ENCODE measurements at regions not wholly inside any gene's neighbourhood (a gene's known extent, or its start where the extent isn't known, plus 50 kb on each side); places are given as distances from the start of the nearest gene placed in this dataset.

GRCh38 chr9:89786655-89787054, 181.8 kb downstream of the GADD45G start:
- no peak overlapping the region for H3K27ac ChIP-seq (ENCODE audit: low read depth, low read length)
- ChIA-PET CTCF (no interaction called here), POLR2A (no interaction called here)
- DNase-seq (ENCODE audit: low read depth, low spot score), result no peak
- H3K9me3 ChIP-seq (ENCODE audit: control insufficient read depth, insufficient read depth, low read length), result no peaks in the 10 kb centered on the region
- no peak for TF ChIP-seq CTCF (IDR thresholded peaks at IDR 0.05; ENCODE audit: low read depth, low read length)
- no peak overlapping the region for H3K4me3 ChIP-seq (ENCODE audit: low read depth, low read length)
- no peaks in the 10 kb centered on the region for H3K27me3 ChIP-seq (ENCODE audit: control insufficient read depth, insufficient read depth, low read length)

GRCh38 chr9:89787595-89787994, 182.8 kb downstream of the GADD45G start:
- no peaks in the 10 kb centered on the region for H3K9me3 ChIP-seq (ENCODE audit: control insufficient read depth, insufficient read depth, low read length)
- CTCF ChIA-PET, result no interaction called here
- POLR2A ChIA-PET, result no interaction called here
- DNase-seq (ENCODE audit: low read depth, low spot score), result no peak
- no peak for TF ChIP-seq CTCF (IDR thresholded peaks at IDR 0.05; ENCODE audit: low read depth, low read length)
- no peak overlapping the region for H3K4me3 ChIP-seq (ENCODE audit: low read depth, low read length)
- no peak overlapping the region for H3K27ac ChIP-seq (ENCODE audit: low read depth, low read length)
- H3K27me3 ChIP-seq (ENCODE audit: control insufficient read depth, insufficient read depth, low read length), result no peaks in the 10 kb centered on the region

GRCh38 chr9:89788434-89788833, 183.6 kb downstream of the GADD45G start:
- Histone ChIP-seq H3K27me3 (ENCODE audit: control insufficient read depth, insufficient read depth, low read length) (no peaks in the 10 kb centered on the region), H3K4me3 (ENCODE audit: low read depth, low read length) (no peak overlapping the region), H3K27ac (ENCODE audit: low read depth, low read length) (no peak overlapping the region), H3K9me3 (ENCODE audit: control insufficient read depth, insufficient read depth, low read length) (no peaks in the 10 kb centered on the region)
- CTCF ChIA-PET, result no interaction called here
- DNase-seq (ENCODE audit: low read depth, low spot score), result no peak
- TF ChIP-seq CTCF (IDR thresholded peaks at IDR 0.05; ENCODE audit: low read depth, low read length), result no peak
- POLR2A ChIA-PET, result no interaction called here

- no peak for TF ChIP-seq CTCF (IDR thresholded peaks at IDR 0.05; ENCODE audit: low read depth, low read length)
- DNase-seq (ENCODE audit: low read depth, low spot score), result no peak
- Histone ChIP-seq H3K4me3 (ENCODE audit: low read depth, low read length) (no peak overlapping the region), H3K27ac (ENCODE audit: low read depth, low read length) (no peak overlapping the region), H3K27me3 (ENCODE audit: control insufficient read depth, insufficient read depth, low read length) (no peaks in the 10 kb centered on the region), H3K9me3 (ENCODE audit: control insufficient read depth, insufficient read depth, low read length) (no peaks in the 10 kb centered on the region)
- ChIA-PET POLR2A (no interaction called here), CTCF (interaction anchor here (1.2 kb wide), 1 partner anchor 192 kb away, joined by 3 read pairs; no protein-coding TSS in a partner anchor)
These were observed 185.2 kb downstream of the GADD45G start for GRCh38 chr9:89789922-89790510.

- TF ChIP-seq CTCF (IDR thresholded peaks at IDR 0.05; ENCODE audit: low read depth, low read length), result no peak
- DNase-seq (ENCODE audit: low read depth, low spot score), result no peak
- H3K27me3 ChIP-seq (ENCODE audit: control insufficient read depth, insufficient read depth, low read length), result no peaks in the 10 kb centered on the region
- POLR2A ChIA-PET, result no interaction called here
- H3K4me3 ChIP-seq (ENCODE audit: low read depth, low read length), result no peak overlapping the region
- CTCF ChIA-PET, result no interaction called here
- no peak overlapping the region for H3K27ac ChIP-seq (ENCODE audit: low read depth, low read length)
- no peaks in the 10 kb centered on the region for H3K9me3 ChIP-seq (ENCODE audit: control insufficient read depth, insufficient read depth, low read length)
These were observed 185.8 kb downstream of the GADD45G start for GRCh38 chr9:89790542-89791109.

All from AG04450 (cell line).